WTC11 (cell line): ENCODE measurements at regions not wholly inside any gene's neighbourhood (a gene's known extent, or its start where the extent isn't known, plus 50 kb on each side); places are given as distances from the start of the nearest gene placed in this dataset.

Experiments used
- ATAC-seq: fragments of 200-7000 bp; cut with Tn5 transposase; 2 replicates; pipeline ENCODE4 v1.10.0; 2021; ENCODE audit warnings: mild to moderate bottlenecking, moderate library complexity
- CTCF ChIA-PET: fragments of 300-600 bp; sonication (Branson Sonifier 250); formaldehyde crosslinking; loops from one replicate; lab custom pipeline; 2021; ENCODE audit warnings: antibody characterized with exemption; lab: Charles Lee
- POLR2A ChIA-PET: fragments of 350-600 bp; sonication (Branson Sonifier 250); formaldehyde crosslinking; loops from one replicate; lab custom pipeline; 2021; ENCODE audit warnings: antibody characterized with exemption; lab: Charles Lee
- DNase-seq: peaks from one replicate; pipeline ENCODE4 v3.0.0; 2021; ENCODE audit warnings: low spot score
- H3K27ac Mint-ChIP-seq: 2 replicates; pipeline ENCODE4 v1.8.0; 2021; ENCODE audit warnings: mixed read lengths
- H3K27me3 Mint-ChIP-seq: 2 replicates; pipeline ENCODE4 v1.8.0; 2021; ENCODE audit warnings: low read depth, mild to moderate bottlenecking, moderate library complexity, mixed read lengths
- H3K36me3 Mint-ChIP-seq: 2 replicates; pipeline ENCODE4 v1.8.0; 2021; ENCODE audit warnings: mixed read lengths
- H3K4me1 Mint-ChIP-seq: 2 replicates; pipeline ENCODE4 v1.8.0; 2022; ENCODE audit warnings: mixed read lengths
- H3K4me3 Mint-ChIP-seq: 2 replicates; pipeline ENCODE4 v1.8.0; 2021; ENCODE audit warnings: mild to moderate bottlenecking, moderate library complexity, mixed read lengths
- H3K9me3 Mint-ChIP-seq: 2 replicates; pipeline ENCODE4 v1.8.0; 2021; ENCODE audit warnings: mixed read lengths
- CREB1 ChIP-seq: sonication (generic); formaldehyde crosslinking; IDR thresholded peaks from 2 replicates; pipeline ENCODE4 v1.8.0; 2023; ENCODE audit warnings: mild to moderate bottlenecking, missing genetic modification reagents
- ELF4 ChIP-seq: sonication (generic); formaldehyde crosslinking; IDR thresholded peaks from 2 replicates; pipeline ENCODE4 v1.8.1; 2022; ENCODE audit warnings: low read depth, mild to moderate bottlenecking, moderate library complexity, missing genetic modification reagents
- GABPB1 ChIP-seq: sonication (generic); formaldehyde crosslinking; IDR thresholded peaks from 2 replicates; pipeline ENCODE4 v1.8.1; 2023; ENCODE audit warnings: mild to moderate bottlenecking, missing genetic modification reagents
- HMGXB4 ChIP-seq: sonication (generic); formaldehyde crosslinking; IDR thresholded peaks from 2 replicates; pipeline ENCODE4 v1.8.1; 2023; ENCODE audit warnings: mild to moderate bottlenecking, moderate library complexity, missing genetic modification reagents
- JAZF1 ChIP-seq: fragments of 250-450 bp; sonication (Bioruptor Pico); IDR thresholded peaks from 2 replicates; pipeline ENCODE4 v1.9.0; 2021; ENCODE audit warnings: moderate library complexity, mild to moderate bottlenecking, inconsistent platforms
- KAT7 ChIP-seq: sonication (generic); formaldehyde crosslinking; IDR thresholded peaks from 2 replicates; pipeline ENCODE4 v1.8.1; 2023; ENCODE audit warnings: missing genetic modification reagents, mild to moderate bottlenecking, borderline replicate concordance
- MXD4 ChIP-seq: fragments of 250-450 bp; sonication (Bioruptor Pico); IDR thresholded peaks from 2 replicates; pipeline ENCODE4 v1.8.0; 2021; ENCODE audit warnings: mild to moderate bottlenecking, moderate library complexity, borderline replicate concordance
- NR3C1 ChIP-seq: sonication (generic); formaldehyde crosslinking; conservative IDR thresholded peaks from 2 replicates; pipeline ENCODE4 v1.8.1; 2023; ENCODE audit warnings: low read depth, mild to moderate bottlenecking, missing genetic modification reagents
- PREB ChIP-seq: sonication (generic); formaldehyde crosslinking; IDR thresholded peaks from 2 replicates; pipeline ENCODE4 v1.8.1; 2022; ENCODE audit warnings: mild to moderate bottlenecking, missing genetic modification reagents, moderate library complexity, borderline replicate concordance
- RORB ChIP-seq: fragments of 250-450 bp; sonication (Bioruptor Pico); IDR thresholded peaks from 2 replicates; pipeline ENCODE4 v1.9.0; 2021; ENCODE audit warnings: mild to moderate bottlenecking
- TCF7 ChIP-seq: sonication (generic); formaldehyde crosslinking; IDR thresholded peaks from 2 replicates; pipeline ENCODE4 v1.8.0; 2022; ENCODE audit warnings: mild to moderate bottlenecking, low read depth, missing genetic modification reagents, moderate library complexity
- TEAD1 ChIP-seq: sonication (generic); formaldehyde crosslinking; IDR thresholded peaks from 2 replicates; pipeline ENCODE4 v1.8.0; 2022; ENCODE audit warnings: mild to moderate bottlenecking, missing genetic modification reagents
- TP53 ChIP-seq: sonication (generic); formaldehyde crosslinking; IDR thresholded peaks from 2 replicates; pipeline ENCODE4 v1.8.1; 2023; ENCODE audit warnings: mild to moderate bottlenecking, missing genetic modification reagents
- ZNF232 ChIP-seq: sonication (generic); formaldehyde crosslinking; IDR thresholded peaks from 2 replicates; pipeline ENCODE4 v1.8.0; 2022; ENCODE audit warnings: mild to moderate bottlenecking, missing genetic modification reagents
- ZNF263 ChIP-seq: sonication (generic); formaldehyde crosslinking; IDR thresholded peaks from 2 replicates; pipeline ENCODE4 v1.8.1; 2022; ENCODE audit warnings: low read depth, mild to moderate bottlenecking, moderate library complexity, missing genetic modification reagents
- ZNF396 ChIP-seq: fragments of 250-450 bp; sonication (Bioruptor Pico); IDR thresholded peaks from 2 replicates; pipeline ENCODE4 v1.8.0; 2021; ENCODE audit warnings: mild to moderate bottlenecking, moderate library complexity, borderline replicate concordance
- ZNF416 ChIP-seq: fragments of 250-450 bp; sonication (Bioruptor Pico); IDR thresholded peaks from 2 replicates; pipeline ENCODE4 v1.9.0; 2021; ENCODE audit warnings: mild to moderate bottlenecking, inconsistent platforms
- ZNF512 ChIP-seq: sonication (generic); formaldehyde crosslinking; IDR thresholded peaks from 2 replicates; pipeline ENCODE4 v1.8.1; 2022; ENCODE audit warnings: missing genetic modification reagents, borderline replicate concordance
- TF ChIP-seq, protein P1 (sequence below): fragments of 250-450 bp; sonication (Bioruptor Pico); IDR thresholded peaks from 2 replicates; pipeline ENCODE4 v1.9.0; 2021; ENCODE audit warnings: moderate library complexity, mild to moderate bottlenecking, inconsistent platforms, borderline replicate concordance
- TF ChIP-seq, protein P2 (sequence below): sonication (generic); formaldehyde crosslinking; conservative IDR thresholded peaks from 2 replicates; pipeline ENCODE4 v1.8.1; 2022; ENCODE audit warnings: mild to moderate bottlenecking, missing genetic modification reagents
- TF ChIP-seq, protein P3 (sequence below): sonication (generic); formaldehyde crosslinking; IDR thresholded peaks from 2 replicates; pipeline ENCODE4 v1.8.0; 2023; ENCODE audit warnings: missing genetic modification reagents, mild to moderate bottlenecking, borderline replicate concordance
- TF ChIP-seq, protein P4 (sequence below): sonication (generic); formaldehyde crosslinking; IDR thresholded peaks from 2 replicates; pipeline ENCODE4 v1.8.1; 2022; ENCODE audit warnings: mild to moderate bottlenecking, moderate library complexity, missing genetic modification reagents
- TF ChIP-seq, protein P5 (sequence below): sonication (generic); formaldehyde crosslinking; IDR thresholded peaks from 2 replicates; pipeline ENCODE4 v1.8.0; 2022; ENCODE audit warnings: missing genetic modification reagents

GRCh38 chr3:181879926-181880325 is 168.2 kb downstream of the SOX2 start (continued):
- TF ChIP-seq ZNF396 (CRISPR knock-in tag) = no peak
- TF ChIP-seq ZNF416 = no peak
- TF ChIP-seq, protein P1, sequence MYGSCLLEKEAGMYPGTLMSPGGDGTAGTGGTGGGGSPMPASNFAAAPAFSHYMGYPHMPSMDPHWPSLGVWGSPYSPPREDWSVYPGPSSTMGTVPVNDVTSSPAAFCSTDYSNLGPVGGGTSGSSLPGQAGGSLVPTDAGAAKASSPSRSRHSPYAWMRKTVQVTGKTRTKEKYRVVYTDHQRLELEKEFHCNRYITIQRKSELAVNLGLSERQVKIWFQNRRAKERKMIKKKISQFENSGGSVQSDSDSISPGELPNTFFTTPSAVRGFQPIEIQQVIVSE (CRISPR knock-in tag) = no peak
- TF ChIP-seq PREB (CRISPR knock-in tag) = no peak
- no peak for TF ChIP-seq MXD4 (CRISPR knock-in tag)
- no peak for TF ChIP-seq TCF7
- no peak for TF ChIP-seq ZNF263 (CRISPR knock-in tag)
- TF ChIP-seq, protein P2, sequence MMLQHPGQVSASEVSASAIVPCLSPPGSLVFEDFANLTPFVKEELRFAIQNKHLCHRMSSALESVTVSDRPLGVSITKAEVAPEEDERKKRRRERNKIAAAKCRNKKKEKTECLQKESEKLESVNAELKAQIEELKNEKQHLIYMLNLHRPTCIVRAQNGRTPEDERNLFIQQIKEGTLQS (CRISPR knock-in tag) = no peak
- TF ChIP-seq, protein P3, sequence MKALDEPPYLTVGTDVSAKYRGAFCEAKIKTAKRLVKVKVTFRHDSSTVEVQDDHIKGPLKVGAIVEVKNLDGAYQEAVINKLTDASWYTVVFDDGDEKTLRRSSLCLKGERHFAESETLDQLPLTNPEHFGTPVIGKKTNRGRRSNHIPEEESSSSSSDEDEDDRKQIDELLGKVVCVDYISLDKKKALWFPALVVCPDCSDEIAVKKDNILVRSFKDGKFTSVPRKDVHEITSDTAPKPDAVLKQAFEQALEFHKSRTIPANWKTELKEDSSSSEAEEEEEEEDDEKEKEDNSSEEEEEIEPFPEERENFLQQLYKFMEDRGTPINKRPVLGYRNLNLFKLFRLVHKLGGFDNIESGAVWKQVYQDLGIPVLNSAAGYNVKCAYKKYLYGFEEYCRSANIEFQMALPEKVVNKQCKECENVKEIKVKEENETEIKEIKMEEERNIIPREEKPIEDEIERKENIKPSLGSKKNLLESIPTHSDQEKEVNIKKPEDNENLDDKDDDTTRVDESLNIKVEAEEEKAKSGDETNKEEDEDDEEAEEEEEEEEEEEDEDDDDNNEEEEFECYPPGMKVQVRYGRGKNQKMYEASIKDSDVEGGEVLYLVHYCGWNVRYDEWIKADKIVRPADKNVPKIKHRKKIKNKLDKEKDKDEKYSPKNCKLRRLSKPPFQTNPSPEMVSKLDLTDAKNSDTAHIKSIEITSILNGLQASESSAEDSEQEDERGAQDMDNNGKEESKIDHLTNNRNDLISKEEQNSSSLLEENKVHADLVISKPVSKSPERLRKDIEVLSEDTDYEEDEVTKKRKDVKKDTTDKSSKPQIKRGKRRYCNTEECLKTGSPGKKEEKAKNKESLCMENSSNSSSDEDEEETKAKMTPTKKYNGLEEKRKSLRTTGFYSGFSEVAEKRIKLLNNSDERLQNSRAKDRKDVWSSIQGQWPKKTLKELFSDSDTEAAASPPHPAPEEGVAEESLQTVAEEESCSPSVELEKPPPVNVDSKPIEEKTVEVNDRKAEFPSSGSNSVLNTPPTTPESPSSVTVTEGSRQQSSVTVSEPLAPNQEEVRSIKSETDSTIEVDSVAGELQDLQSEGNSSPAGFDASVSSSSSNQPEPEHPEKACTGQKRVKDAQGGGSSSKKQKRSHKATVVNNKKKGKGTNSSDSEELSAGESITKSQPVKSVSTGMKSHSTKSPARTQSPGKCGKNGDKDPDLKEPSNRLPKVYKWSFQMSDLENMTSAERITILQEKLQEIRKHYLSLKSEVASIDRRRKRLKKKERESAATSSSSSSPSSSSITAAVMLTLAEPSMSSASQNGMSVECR (CRISPR knock-in tag) = no peak
- TF ChIP-seq KAT7 (CRISPR knock-in tag) = no peak
- TF ChIP-seq, all 79 proteins: peak for 0

- DNase-seq (no peak), ATAC-seq (no peak)
- H3K4me3 Mint-ChIP-seq = no peak overlapping the region
- POLR2A ChIA-PET = no interaction called here
- H3K27ac Mint-ChIP-seq = no peak overlapping the region
- no peaks in the 10 kb centered on the region for H3K27me3 Mint-ChIP-seq
- no peaks in the 10 kb centered on the region for H3K9me3 Mint-ChIP-seq
- no peak for TF ChIP-seq GABPB1
- no peak for TF ChIP-seq RORB (CRISPR knock-in tag)
- no peak for TF ChIP-seq HMGXB4 (CRISPR knock-in tag)
- no peak for TF ChIP-seq ZNF396 (CRISPR knock-in tag)
- TF ChIP-seq ZNF416 = no peak
- TF ChIP-seq ELF4 (CRISPR knock-in tag) = no peak
- TF ChIP-seq TEAD1 (CRISPR knock-in tag) = no peak
- TF ChIP-seq, protein P4, sequence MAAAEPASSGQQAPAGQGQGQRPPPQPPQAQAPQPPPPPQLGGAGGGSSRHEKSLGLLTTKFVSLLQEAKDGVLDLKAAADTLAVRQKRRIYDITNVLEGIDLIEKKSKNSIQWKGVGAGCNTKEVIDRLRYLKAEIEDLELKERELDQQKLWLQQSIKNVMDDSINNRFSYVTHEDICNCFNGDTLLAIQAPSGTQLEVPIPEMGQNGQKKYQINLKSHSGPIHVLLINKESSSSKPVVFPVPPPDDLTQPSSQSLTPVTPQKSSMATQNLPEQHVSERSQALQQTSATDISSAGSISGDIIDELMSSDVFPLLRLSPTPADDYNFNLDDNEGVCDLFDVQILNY (CRISPR knock-in tag) = no peak
- no peak for TF ChIP-seq ZNF512 (CRISPR knock-in tag)
- TF ChIP-seq NR3C1 (CRISPR knock-in tag) = no peak
- TF ChIP-seq JAZF1 (CRISPR knock-in tag) = no peak
- no peak for TF ChIP-seq CREB1 (CRISPR knock-in tag)
- TF ChIP-seq ZNF232 (CRISPR knock-in tag) = no peak
- no peak for TF ChIP-seq TP53 (CRISPR knock-in tag)
- TF ChIP-seq, protein P5, sequence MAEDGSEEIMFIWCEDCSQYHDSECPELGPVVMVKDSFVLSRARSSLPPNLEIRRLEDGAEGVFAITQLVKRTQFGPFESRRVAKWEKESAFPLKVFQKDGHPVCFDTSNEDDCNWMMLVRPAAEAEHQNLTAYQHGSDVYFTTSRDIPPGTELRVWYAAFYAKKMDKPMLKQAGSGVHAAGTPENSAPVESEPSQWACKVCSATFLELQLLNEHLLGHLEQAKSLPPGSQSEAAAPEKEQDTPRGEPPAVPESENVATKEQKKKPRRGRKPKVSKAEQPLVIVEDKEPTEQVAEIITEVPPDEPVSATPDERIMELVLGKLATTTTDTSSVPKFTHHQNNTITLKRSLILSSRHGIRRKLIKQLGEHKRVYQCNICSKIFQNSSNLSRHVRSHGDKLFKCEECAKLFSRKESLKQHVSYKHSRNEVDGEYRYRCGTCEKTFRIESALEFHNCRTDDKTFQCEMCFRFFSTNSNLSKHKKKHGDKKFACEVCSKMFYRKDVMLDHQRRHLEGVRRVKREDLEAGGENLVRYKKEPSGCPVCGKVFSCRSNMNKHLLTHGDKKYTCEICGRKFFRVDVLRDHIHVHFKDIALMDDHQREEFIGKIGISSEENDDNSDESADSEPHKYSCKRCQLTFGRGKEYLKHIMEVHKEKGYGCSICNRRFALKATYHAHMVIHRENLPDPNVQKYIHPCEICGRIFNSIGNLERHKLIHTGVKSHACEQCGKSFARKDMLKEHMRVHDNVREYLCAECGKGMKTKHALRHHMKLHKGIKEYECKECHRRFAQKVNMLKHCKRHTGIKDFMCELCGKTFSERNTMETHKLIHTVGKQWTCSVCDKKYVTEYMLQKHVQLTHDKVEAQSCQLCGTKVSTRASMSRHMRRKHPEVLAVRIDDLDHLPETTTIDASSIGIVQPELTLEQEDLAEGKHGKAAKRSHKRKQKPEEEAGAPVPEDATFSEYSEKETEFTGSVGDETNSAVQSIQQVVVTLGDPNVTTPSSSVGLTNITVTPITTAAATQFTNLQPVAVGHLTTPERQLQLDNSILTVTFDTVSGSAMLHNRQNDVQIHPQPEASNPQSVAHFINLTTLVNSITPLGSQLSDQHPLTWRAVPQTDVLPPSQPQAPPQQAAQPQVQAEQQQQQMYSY (CRISPR knock-in tag) = no peak
- TF ChIP-seq, all 79 proteins: peak for 0
- H3K36me3 Mint-ChIP-seq = no peaks in the 10 kb centered on the region
- peaks cover 7% of the 10 kb centered on the region for H3K4me1 Mint-ChIP-seq
- CTCF ChIA-PET = no interaction called here
These were observed 168.6 kb downstream of the SOX2 start for GRCh38 chr3:181880331-181880730.
